Psoas muscle (tissue), 7 donors: ENCODE measurements at regions not wholly inside any gene's neighbourhood (a gene's known extent, or its start where the extent isn't known, plus 50 kb on each side); places are given as distances from the start of the nearest gene placed in this dataset.

Experiments
- ATAC-seq, 4 donors: fragments of 200-7000 bp; cut with Tn5 transposase; one replicate each; pipeline ENCODE4 v1.9.1; 2020; ENCODE audit warnings: moderate library complexity in 3 of 4, mild to moderate bottlenecking in 2 of 4
- DNase-seq, 2 donors: peaks; one replicate each; pipeline ENCODE4 v3.0.0-alpha.2; 2020
- H3K27ac ChIP-seq: fragments of 200-600 bp; one replicate; pipeline ENCODE4 v1.8.0; 2022
- H3K27me3 ChIP-seq, 3 donors: fragments of 200-600 bp in 1 of 3; one replicate each; pipeline versions ENCODE4 v1.6.1 to v1.8.0; 2013 to 2022; ENCODE audit warnings: low read length in 2 of 3, mild to moderate bottlenecking in 2 of 3, moderate library complexity in 1 of 3; ENCODE audit not compliant: insufficient read depth in 3 of 3
- H3K36me3 ChIP-seq, 2 donors: fragments of 200-600 bp in 1 of 2; one replicate each; pipeline versions ENCODE4 v1.6.1 to v1.8.0; 2013 to 2022; ENCODE audit warnings: low read depth in 1 of 2, mild to moderate bottlenecking in 1 of 2, moderate library complexity in 1 of 2; ENCODE audit not compliant: insufficient read depth in 1 of 2
- H3K4me1 ChIP-seq: fragments of 200-600 bp; one replicate; pipeline ENCODE4 v1.8.0; 2022
- H3K4me3 ChIP-seq: fragments of 200-600 bp; one replicate; pipeline ENCODE4 v1.8.0; 2022; ENCODE audit warnings: mild to moderate bottlenecking
- H3K9me3 ChIP-seq: fragments of 200-600 bp; one replicate; pipeline ENCODE4 v1.8.0; 2022
- WGBS, 3 donors: extraction: QIAGEN DNeasy Blood & Tissue Kit; methylation state at CpG; one replicate each; pipeline versions ENCODE4 v1.1.6 to v1.1.7; 2013; 5-methylcytosine and 5-hydroxymethylcytosine counted together
- intact Hi-C, 2 donors: fragments of 100-400 bp; cut with DNase I; formaldehyde crosslinking; loops; one replicate each; pipeline versions ENCODE4 v1.11.0 to v1.14.2; 2022
- TF ChIP-seq, protein P1 (sequence below): fragments of 200-600 bp; IDR thresholded peaks from one replicate; pipeline ENCODE4 v1.8.0; 2022; ENCODE audit warnings: antibody characterized with exemption
- donor health status: healthy with polysubstance abuse.
- donor health status: DM: no; HTN: no; CAD: no; lungs with moderate emphysema.
- donor health status: Bipolar disorder and iron deficiency.
- donor health status: healthy.
- donor health status: DM: yes; HTN: yes; CAD: no.
- donor health status: DM: no; HTN: no; CAD: no.
- donor health status: DM: yes; HTN: yes; CAD: no.

- no peaks in the 10 kb centered on the region for H3K4me1 ChIP-seq
- DNase-seq (no peak), ATAC-seq (no peak)
- no peak overlapping the region for H3K27ac ChIP-seq
- H3K9me3 ChIP-seq: no peaks in the 10 kb centered on the region
- TF ChIP-seq, protein P1, sequence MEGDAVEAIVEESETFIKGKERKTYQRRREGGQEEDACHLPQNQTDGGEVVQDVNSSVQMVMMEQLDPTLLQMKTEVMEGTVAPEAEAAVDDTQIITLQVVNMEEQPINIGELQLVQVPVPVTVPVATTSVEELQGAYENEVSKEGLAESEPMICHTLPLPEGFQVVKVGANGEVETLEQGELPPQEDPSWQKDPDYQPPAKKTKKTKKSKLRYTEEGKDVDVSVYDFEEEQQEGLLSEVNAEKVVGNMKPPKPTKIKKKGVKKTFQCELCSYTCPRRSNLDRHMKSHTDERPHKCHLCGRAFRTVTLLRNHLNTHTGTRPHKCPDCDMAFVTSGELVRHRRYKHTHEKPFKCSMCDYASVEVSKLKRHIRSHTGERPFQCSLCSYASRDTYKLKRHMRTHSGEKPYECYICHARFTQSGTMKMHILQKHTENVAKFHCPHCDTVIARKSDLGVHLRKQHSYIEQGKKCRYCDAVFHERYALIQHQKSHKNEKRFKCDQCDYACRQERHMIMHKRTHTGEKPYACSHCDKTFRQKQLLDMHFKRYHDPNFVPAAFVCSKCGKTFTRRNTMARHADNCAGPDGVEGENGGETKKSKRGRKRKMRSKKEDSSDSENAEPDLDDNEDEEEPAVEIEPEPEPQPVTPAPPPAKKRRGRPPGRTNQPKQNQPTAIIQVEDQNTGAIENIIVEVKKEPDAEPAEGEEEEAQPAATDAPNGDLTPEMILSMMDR: no peak
- intact Hi-C loops: no loop called here
- H3K27me3 ChIP-seq: no peaks in the 10 kb centered on the region
- no peak overlapping the region for H3K4me3 ChIP-seq
- no peaks in the 10 kb centered on the region for H3K36me3 ChIP-seq
- 33 to 50% (median 35%) methylated on average over 3 of the region's 3 CpGs for WGBS, 3 donors
Measured at GRCh38 chr2:185202945-185203528, 535.6 kb upstream of the FSIP2 start.

DNA sequence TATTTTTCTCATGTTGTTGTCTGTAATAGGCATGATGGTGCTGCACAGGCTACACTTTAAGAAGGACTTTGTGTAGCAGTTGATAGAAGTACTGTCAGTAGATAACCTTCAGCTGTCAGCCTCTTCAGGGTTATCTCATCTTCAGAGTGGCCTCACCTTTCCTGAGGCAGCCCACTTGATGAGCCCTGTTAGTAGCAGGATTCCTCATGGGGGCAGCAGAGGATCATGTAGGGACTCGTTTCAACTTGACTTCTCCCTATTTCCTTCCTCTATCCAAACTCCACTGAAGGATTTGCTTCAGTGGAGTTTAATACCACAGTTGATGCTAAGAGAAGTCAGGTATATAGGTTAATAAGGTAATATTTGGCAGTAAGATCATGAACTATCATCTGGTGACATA is 530.3 kb upstream of the FSIP2 start:
- no peaks in the 10 kb centered on the region for H3K27me3 ChIP-seq
- 0 to 7% (median 0%) methylated on average over 1 of the region's 1 CpG for WGBS, 3 donors
- H3K4me1 ChIP-seq: no peaks in the 10 kb centered on the region
- no peak overlapping the region for H3K27ac ChIP-seq
- H3K4me3 ChIP-seq: no peak overlapping the region
- intact Hi-C loops: no loop called here
- no peaks in the 10 kb centered on the region for H3K36me3 ChIP-seq
- DNase-seq: no peak
- TF ChIP-seq, protein P1: peak; percentile 16
- ATAC-seq: peak in 2 of 4 donors; percentile 44 to 49
- no peaks in the 10 kb centered on the region for H3K9me3 ChIP-seq

DNA sequence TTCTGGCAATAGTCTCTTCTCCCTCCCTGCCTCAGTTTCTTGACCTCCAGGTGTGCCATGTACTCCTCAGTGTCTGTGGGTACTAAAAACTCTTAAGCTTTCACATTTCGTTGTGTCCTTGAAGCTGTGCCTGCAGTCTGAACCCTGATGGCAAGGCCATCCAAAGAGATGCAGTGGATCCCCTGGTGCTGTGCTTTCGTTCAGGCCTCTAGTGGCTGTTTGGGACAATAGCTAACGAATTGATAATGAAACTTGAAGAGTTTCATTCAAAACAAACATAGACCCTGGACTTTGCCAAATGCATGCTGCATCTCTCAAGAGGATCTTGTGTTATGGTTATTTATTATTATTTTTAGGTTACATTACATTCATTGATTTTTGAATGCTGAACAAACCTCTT is 523.1 kb upstream of the FSIP2 start:
- no peak for DNase-seq
- Histone ChIP-seq H3K36me3 (no peaks in the 10 kb centered on the region), H3K4me1 (no peaks in the 10 kb centered on the region), H3K27me3 (no peaks in the 10 kb centered on the region), H3K4me3 (no peak overlapping the region), H3K9me3 (no peaks in the 10 kb centered on the region), H3K27ac (no peak overlapping the region)
- WGBS, 3 donors: 67 to 78% (median 68%) methylated on average over 3 of the region's 3 CpGs
- TF ChIP-seq, protein P1: no peak
- intact Hi-C loops: no loop called here
- ATAC-seq: no peak

GRCh38 chr2:185219981-185220380 is 518.6 kb upstream of the FSIP2 start:
- intact Hi-C loops: no loop called here
- TF ChIP-seq, protein P1: no peak
- Histone ChIP-seq H3K4me3 (no peak overlapping the region), H3K9me3 (no peaks in the 10 kb centered on the region), H3K4me1 (no peaks in the 10 kb centered on the region), H3K36me3 (no peaks in the 10 kb centered on the region), H3K27me3 (no peaks in the 10 kb centered on the region), H3K27ac (no peak overlapping the region)
- 26 to 31% (median 28%) methylated on average over 3 of the region's 3 CpGs for WGBS, 3 donors
- no peak for DNase-seq
- peak in 2 of 4 donors; percentile 56 to 71 for ATAC-seq

DNA sequence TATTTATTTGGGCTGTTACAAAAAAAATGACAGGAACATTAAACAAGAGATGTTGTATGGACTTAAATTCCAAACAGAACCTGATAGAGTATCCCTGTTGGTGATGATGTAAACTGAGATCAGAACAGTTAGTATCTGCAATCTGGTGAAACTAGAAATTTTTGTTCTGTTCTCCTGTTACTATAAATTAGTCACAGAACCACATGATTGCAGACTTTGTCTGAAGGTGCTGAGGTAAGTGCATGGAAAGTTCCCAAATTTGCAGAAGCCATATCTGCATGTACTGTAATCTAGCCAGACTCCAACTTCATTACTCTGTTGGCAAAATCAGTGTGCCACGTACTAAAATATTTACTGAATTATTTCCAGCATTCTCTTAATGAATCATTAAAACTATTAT is 516.3 kb upstream of the FSIP2 start:
- ATAC-seq: no peak
- no peak overlapping the region for H3K4me3 ChIP-seq
- no peak overlapping the region for H3K27ac ChIP-seq
- TF ChIP-seq, protein P1: no peak
- no peaks in the 10 kb centered on the region for H3K36me3 ChIP-seq
- WGBS, 3 donors: 52 to 67% (median 67%) methylated on average over 1 of the region's 1 CpG
- no peaks in the 10 kb centered on the region for H3K4me1 ChIP-seq
- intact Hi-C loops: no loop called here
- no peak for DNase-seq
- H3K27me3 ChIP-seq: no peaks in the 10 kb centered on the region
- no peaks in the 10 kb centered on the region for H3K9me3 ChIP-seq
